GM19452 (cell line): ENCODE measurements at regions not wholly inside any gene's neighbourhood (a gene's known extent, or its start where the extent isn't known, plus 50 kb on each side); places are given as distances from the start of the nearest gene placed in this dataset.

ENCODE experiments used
- ATAC-seq: cut with Tn5 transposase; IDR thresholded peaks from one replicate; pipeline ENCODE4 v1.9.1; 2021; ENCODE audit not compliant: unreplicated experiment

- ATAC-seq: no peak
These were observed 745.0 kb downstream of the CBLN2 start for GRCh38 chr18:71798986-71799673.

GRCh38 chr18:71797554-71797953 lies 746.6 kb downstream of the CBLN2 start:
- no peak for ATAC-seq

- no peak for ATAC-seq
These were observed 759.4 kb downstream of the CBLN2 start for GRCh38 chr18:71784777-71785176.

GRCh38 chr18:71760541-71760940 lies 783.6 kb downstream of the CBLN2 start:
- ATAC-seq: no peak

GRCh38 chr18:71754246-71754645 lies 789.9 kb downstream of the CBLN2 start:
- no peak for ATAC-seq

GRCh38 chr18:71743634-71744033 lies 800.5 kb downstream of the CBLN2 start:
- ATAC-seq: no peak

- ATAC-seq: no peak
These were observed 814.5 kb downstream of the CBLN2 start for GRCh38 chr18:71729611-71730010.

- ATAC-seq: no peak
These were observed 816.2 kb downstream of the CBLN2 start for GRCh38 chr18:71727909-71728308.

GRCh38 chr18:71725256-71725655 lies 818.9 kb downstream of the CBLN2 start:
- no peak for ATAC-seq

- ATAC-seq: no peak
These were observed 836.1 kb downstream of the CBLN2 start for GRCh38 chr18:71707985-71708500.

- no peak for ATAC-seq
These were observed 836.7 kb downstream of the CBLN2 start for GRCh38 chr18:71707400-71707799.

- ATAC-seq: no peak
These were observed 854.6 kb downstream of the CBLN2 start for GRCh38 chr18:71689416-71690160.

- no peak for ATAC-seq
These were observed 861.6 kb downstream of the CBLN2 start for GRCh38 chr18:71682591-71682990.

- no peak for ATAC-seq
These were observed 866.0 kb downstream of the CBLN2 start for GRCh38 chr18:71678144-71678543.

GRCh38 chr18:71673954-71674353 lies 870.2 kb downstream of the CBLN2 start:
- ATAC-seq: no peak

GRCh38 chr18:71673498-71673897 lies 870.6 kb downstream of the CBLN2 start:
- no peak for ATAC-seq

- no peak for ATAC-seq
These were observed 877.7 kb downstream of the CBLN2 start for GRCh38 chr18:71666481-71666880.

GRCh38 chr18:71665131-71665530 lies 879.0 kb downstream of the CBLN2 start:
- no peak for ATAC-seq

GRCh38 chr18:71643822-71644221 lies 900.3 kb downstream of the CBLN2 start:
- ATAC-seq: no peak

- no peak for ATAC-seq
These were observed 913.4 kb downstream of the CBLN2 start for GRCh38 chr18:71630696-71631095.

GRCh38 chr18:71625556-71626090 lies 918.5 kb downstream of the CBLN2 start:
- ATAC-seq: no peak

- no peak for ATAC-seq
These were observed 945.8 kb downstream of the CBLN2 start for GRCh38 chr18:71598374-71598773.
